Stomach (tissue), 4 donors: ENCODE measurements at regions not wholly inside any gene's neighbourhood (a gene's known extent, or its start where the extent isn't known, plus 50 kb on each side); places are given as distances from the start of the nearest gene placed in this dataset.

Experiments
- POLR2A ChIP-seq, 4 donors: fragments of 450-650 bp; IDR thresholded peaks; one replicate each; pipeline ENCODE4 v1.6.1; 2016; ENCODE audit warnings: antibody characterized with exemption in 4 of 4, control low read depth in 2 of 4, mild to moderate bottlenecking in 1 of 4, moderate library complexity in 1 of 4
- TF ChIP-seq, protein P1 (sequence below), 7 experiments: fragments of 450-650 bp in 4 of 7; fragments of 200-600 bp in 3 of 7; sonication (generic) in 3 of 7; IDR thresholded peaks; one replicate each; pipeline ENCODE4 v1.5.1; 2016 to 2019; ENCODE audit warnings: antibody characterized with exemption in 7 of 7, control low read depth in 2 of 7, mild to moderate bottlenecking in 1 of 7

DNA sequence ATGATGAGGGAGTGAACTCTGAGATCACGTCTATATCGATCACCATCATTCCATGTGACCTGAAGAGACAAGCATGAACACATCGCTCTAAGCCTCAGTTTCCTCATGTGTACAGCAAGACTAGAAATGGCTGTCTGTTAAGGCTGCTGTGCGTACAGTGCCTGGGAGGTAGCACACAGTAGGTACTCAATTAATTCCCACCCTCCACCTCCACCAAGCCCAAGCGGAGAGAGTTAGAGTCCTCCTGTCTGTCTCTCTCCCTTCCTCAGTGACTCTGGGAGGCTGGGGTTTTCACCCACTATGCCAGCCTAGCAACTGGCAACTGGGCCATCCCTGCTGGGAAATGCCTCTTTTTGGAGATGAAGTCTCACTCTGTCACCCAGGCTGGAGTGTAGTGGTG lies 318.3 kb upstream of the CCL2 start:
- no peak for TF ChIP-seq POLR2A (IDR thresholded peaks at IDR 0.05)
- TF ChIP-seq, protein P1, sequence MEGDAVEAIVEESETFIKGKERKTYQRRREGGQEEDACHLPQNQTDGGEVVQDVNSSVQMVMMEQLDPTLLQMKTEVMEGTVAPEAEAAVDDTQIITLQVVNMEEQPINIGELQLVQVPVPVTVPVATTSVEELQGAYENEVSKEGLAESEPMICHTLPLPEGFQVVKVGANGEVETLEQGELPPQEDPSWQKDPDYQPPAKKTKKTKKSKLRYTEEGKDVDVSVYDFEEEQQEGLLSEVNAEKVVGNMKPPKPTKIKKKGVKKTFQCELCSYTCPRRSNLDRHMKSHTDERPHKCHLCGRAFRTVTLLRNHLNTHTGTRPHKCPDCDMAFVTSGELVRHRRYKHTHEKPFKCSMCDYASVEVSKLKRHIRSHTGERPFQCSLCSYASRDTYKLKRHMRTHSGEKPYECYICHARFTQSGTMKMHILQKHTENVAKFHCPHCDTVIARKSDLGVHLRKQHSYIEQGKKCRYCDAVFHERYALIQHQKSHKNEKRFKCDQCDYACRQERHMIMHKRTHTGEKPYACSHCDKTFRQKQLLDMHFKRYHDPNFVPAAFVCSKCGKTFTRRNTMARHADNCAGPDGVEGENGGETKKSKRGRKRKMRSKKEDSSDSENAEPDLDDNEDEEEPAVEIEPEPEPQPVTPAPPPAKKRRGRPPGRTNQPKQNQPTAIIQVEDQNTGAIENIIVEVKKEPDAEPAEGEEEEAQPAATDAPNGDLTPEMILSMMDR (IDR thresholded peaks at IDR 0.05), result no peak
